GM12878 (cell line): ENCODE measurements at regions not wholly inside any gene's neighbourhood (a gene's known extent, or its start where the extent isn't known, plus 50 kb on each side); places are given as distances from the start of the nearest gene placed in this dataset.

ENCODE experiments used
- ATAC-seq: fragments of 200-7000 bp; cut with Tn5 transposase; 3 replicates; pipeline ENCODE4 v1.9.1; 2020; ENCODE audit warnings: mild to moderate bottlenecking, moderate library complexity
- BruUV-seq: library from RNA; stranded (reverse); fragments of 400-500 nt; replicated peaks from 2 replicates; lab custom pipeline; 2021; lab: Mats Ljungman, UMichigan
- CTCF ChIA-PET: fragments of 300-600 bp; sonication (Branson Sonifier 250); formaldehyde crosslinking; extraction: SDS; loops from one replicate; lab custom pipeline; 2021; ENCODE audit warnings: inconsistent platforms; lab: Yijun Ruan, JAX
- POLR2A ChIA-PET: fragments of 350-600 bp; formaldehyde crosslinking; extraction: SDS; loops from one replicate; lab custom pipeline; 2021; ENCODE audit warnings: inconsistent platforms; lab: Charles Lee
- RAD21 ChIA-PET: fragments of 300-600 bp; sonication (Branson Sonifier 250); formaldehyde crosslinking; loops from one replicate; lab custom pipeline; 2023; ENCODE audit warnings: antibody characterized with exemption; ENCODE audit not compliant: unreplicated experiment; lab: Charles Lee
- SMC1A ChIA-PET: fragments of 300-600 bp; sonication (Branson Sonifier 250); formaldehyde crosslinking; loops from one replicate; lab custom pipeline; 2023; ENCODE audit not compliant: unreplicated experiment, uncharacterized antibody; lab: Charles Lee
- DNase-seq: peaks from one replicate; pipeline ENCODE4 v3.0.0-alpha.2; 2011; ENCODE audit warnings: low read depth, low spot score
- FAIRE-seq: peaks from 3 replicates; lab custom pipeline; 2011; peaks lifted over from hg19 to GRCh38; lab: Jason Lieb, UNC
- H2AFZ ChIP-seq: 2 replicates; pipeline ENCODE4 v1.6.0; 2011; ENCODE audit warnings: low read depth, low read length, control low read depth; ENCODE audit not compliant: control insufficient read depth
- H3K27ac ChIP-seq: 2 replicates; pipeline ENCODE4 v1.5.1; 2011; ENCODE audit warnings: control low read depth; ENCODE audit not compliant: control insufficient read depth, insufficient read depth
- H3K27me3 ChIP-seq, 2 experiments: replicated peaks in 1 of 2; 2 replicates each; pipeline versions ENCODE4 v1.6.0 to v1.6.1; 2011; ENCODE audit warnings: low read length in 1 of 2; ENCODE audit not compliant: control insufficient read depth in 2 of 2, insufficient read depth in 2 of 2
- H3K36me3 ChIP-seq, 2 experiments: 2 replicates each; pipeline ENCODE4 v1.5.1; 2011; ENCODE audit warnings: low read length in 1 of 2; ENCODE audit not compliant: control insufficient read depth in 2 of 2, insufficient read depth in 2 of 2
- H3K4me1 ChIP-seq: 2 replicates; pipeline ENCODE4 v1.6.1; 2011; ENCODE audit warnings: mild to moderate bottlenecking, low read length, moderate library complexity, mixed read lengths; ENCODE audit not compliant: control insufficient read depth, insufficient read depth
- H3K4me2 ChIP-seq: 2 replicates; pipeline ENCODE4 v1.6.0; 2011; ENCODE audit warnings: control low read depth; ENCODE audit not compliant: control insufficient read depth, insufficient read depth
- H3K4me3 ChIP-seq: fragments of 200-600 bp; sonication (generic); 2 replicates; pipeline ENCODE4 v1.5.1; 2016
- H3K79me2 ChIP-seq: 2 replicates; pipeline ENCODE4 v1.6.0; 2011; ENCODE audit warnings: low read length; ENCODE audit not compliant: control insufficient read depth, insufficient read depth
- H3K9ac ChIP-seq: 2 replicates; pipeline ENCODE4 v1.8.0; 2011; ENCODE audit warnings: low read length, control low read depth, mixed read lengths; ENCODE audit not compliant: control insufficient read depth, insufficient read depth
- H3K9me3 ChIP-seq: replicated peaks from 3 replicates; pipeline ENCODE4 v1.5.1; 2011; ENCODE audit warnings: mild to moderate bottlenecking, low read length; ENCODE audit not compliant: control insufficient read depth, insufficient read depth
- H4K20me1 ChIP-seq: 2 replicates; pipeline ENCODE4 v1.6.0; 2011; ENCODE audit not compliant: control insufficient read depth, insufficient read depth
- EZH2 ChIP-seq: IDR thresholded peaks from 2 replicates; pipeline ENCODE4 v1.6.1; 2012; ENCODE audit warnings: low read depth, mild to moderate bottlenecking, control low read depth, inconsistent platforms, low read length, borderline replicate concordance; ENCODE audit not compliant: control insufficient read depth
- FOXM1 ChIP-seq: IDR thresholded peaks from 2 replicates; pipeline ENCODE4 v1.6.1; 2012; ENCODE audit warnings: low read depth, mild to moderate bottlenecking, inconsistent platforms, low read length, moderate library complexity
- IRF3 ChIP-seq: fragments of 450-650 bp; IDR thresholded peaks from 2 replicates; pipeline ENCODE4 v1.6.1; 2014; ENCODE audit warnings: mild to moderate bottlenecking
- YY1 ChIP-seq: IDR thresholded peaks from 2 replicates; pipeline ENCODE4 v1.6.1; 2011; ENCODE audit warnings: low read depth, mild to moderate bottlenecking, low read length
- ZNF274 ChIP-seq: IDR thresholded peaks from one replicate; pipeline ENCODE4 v1.8.0; 2011; ENCODE audit not compliant: insufficient read length, insufficient read depth
- WGBS: methylation state at CpG from one replicate; pipeline ENCODE4 v1.1.6; 2016; ENCODE audit warnings: low lambda C conversion rate; ENCODE audit not compliant: insufficient replicate concordance, insufficient coverage; ENCODE audit errors: missing lambda C conversion rate; 5-methylcytosine and 5-hydroxymethylcytosine counted together
- in situ Hi-C: fragments of 300-500 bp; cut with MboI; formaldehyde crosslinking; loops from 9 replicates; pipeline ENCODE4 v1.14.3; 2018; ENCODE audit warnings: mixed read lengths
- intact Hi-C: fragments of 100-400 bp; cut with micrococcal nuclease; formaldehyde crosslinking; loops from one replicate; pipeline ENCODE4 v1.14.2; 2022; ENCODE audit not compliant: unreplicated experiment

- H3K4me1 ChIP-seq = no peaks in the 10 kb centered on the region
- WGBS = 20% methylated on average over 11 of the region's 11 CpGs
- H2AFZ ChIP-seq = no peak overlapping the region
- H3K9ac ChIP-seq = no peak overlapping the region
- no peak overlapping the region for H3K27ac ChIP-seq
- DNase-seq = no peak
- H3K4me2 ChIP-seq = no peak overlapping the region
- TF ChIP-seq EZH2 = no peak
- FAIRE-seq = no peak
- BruUV-seq = no TSS peak
- H3K36me3 ChIP-seq = no peaks in the 10 kb centered on the region
- ATAC-seq = no peak
- in situ Hi-C loops (no loop called here), intact Hi-C loops (no loop called here)
- H3K9me3 ChIP-seq = no peaks in the 10 kb centered on the region
- no peaks in the 10 kb centered on the region for H3K79me2 ChIP-seq
- no peak overlapping the region for H3K4me3 ChIP-seq
- ChIA-PET SMC1A (no interaction called here), POLR2A (no interaction called here), CTCF (no interaction called here), RAD21 (no interaction called here)
- no peaks in the 10 kb centered on the region for H3K27me3 ChIP-seq
- H4K20me1 ChIP-seq = no peaks in the 10 kb centered on the region
Measured at GRCh38 chr19:31419871-31420445, 70.7 kb upstream of the TSHZ3 start.

GRCh38 chr19:31421082-31421481, 71.8 kb upstream of the TSHZ3 start:
- in situ Hi-C loops (no loop called here), intact Hi-C loops (no loop called here)
- no peaks in the 10 kb centered on the region for H3K4me1 ChIP-seq
- ChIA-PET RAD21 (no interaction called here), CTCF (no interaction called here), SMC1A (no interaction called here), POLR2A (no interaction called here)
- H3K27me3 ChIP-seq = no peaks in the 10 kb centered on the region
- no peak overlapping the region for H3K4me3 ChIP-seq
- H3K9me3 ChIP-seq = no peaks in the 10 kb centered on the region
- no peak overlapping the region for H3K9ac ChIP-seq
- H3K4me2 ChIP-seq = no peak overlapping the region
- H4K20me1 ChIP-seq = no peaks in the 10 kb centered on the region
- no peaks in the 10 kb centered on the region for H3K79me2 ChIP-seq
- H2AFZ ChIP-seq = no peak overlapping the region
- 29% methylated on average over 6 of the region's 6 CpGs for WGBS
- no TSS peak for BruUV-seq
- TF ChIP-seq YY1 (no peak), FOXM1 (no peak), ZNF274 (no peak), IRF3 (no peak)
- FAIRE-seq = no peak
- H3K27ac ChIP-seq = no peak overlapping the region
- no peak for DNase-seq
- ATAC-seq = no peak
- no peaks in the 10 kb centered on the region for H3K36me3 ChIP-seq
